HG03439 (cell line): ENCODE measurements at regions not wholly inside any gene's neighbourhood (a gene's known extent, or its start where the extent isn't known, plus 50 kb on each side); places are given as distances from the start of the nearest gene placed in this dataset.

Source experiments
- ATAC-seq: cut with Tn5 transposase; IDR thresholded peaks from one replicate; pipeline ENCODE4 v1.9.1; 2021; ENCODE audit warnings: mild to moderate bottlenecking, moderate library complexity; ENCODE audit not compliant: unreplicated experiment

- ATAC-seq: no peak
Observed at GRCh38 chr2:129740504-129740903, 239.0 kb upstream of the RAB6C start.

- ATAC-seq: no peak
Observed at GRCh38 chr2:129741165-129741564, 238.3 kb upstream of the RAB6C start.

- ATAC-seq: no peak
Observed at GRCh38 chr2:129741623-129742022, 237.8 kb upstream of the RAB6C start.

- ATAC-seq: no peak
Observed at GRCh38 chr2:129742415-129743180, 236.9 kb upstream of the RAB6C start.

- no peak for ATAC-seq
Observed at GRCh38 chr2:129744141-129744540, 235.3 kb upstream of the RAB6C start.

- ATAC-seq: no peak
Observed at GRCh38 chr2:129744649-129745048, 234.8 kb upstream of the RAB6C start.

GRCh38 chr2:129747500-129748125 is 231.9 kb upstream of the RAB6C start:
- no peak for ATAC-seq

- no peak for ATAC-seq
Observed at GRCh38 chr2:129748250-129748649, 231.2 kb upstream of the RAB6C start.

GRCh38 chr2:129748653-129749052 is 230.8 kb upstream of the RAB6C start:
- no peak for ATAC-seq

GRCh38 chr2:129751409-129751808 is 228.1 kb upstream of the RAB6C start:
- ATAC-seq: no peak

- no peak for ATAC-seq
Observed at GRCh38 chr2:129752176-129752575, 227.3 kb upstream of the RAB6C start.

- no peak for ATAC-seq
Observed at GRCh38 chr2:129752686-129753085, 226.8 kb upstream of the RAB6C start.

- ATAC-seq: no peak
Observed at GRCh38 chr2:129753261-129753660, 226.2 kb upstream of the RAB6C start.

GRCh38 chr2:129754421-129754820 is 225.0 kb upstream of the RAB6C start:
- ATAC-seq: no peak

GRCh38 chr2:129754831-129755230 is 224.6 kb upstream of the RAB6C start:
- ATAC-seq: no peak

- no peak for ATAC-seq
Observed at GRCh38 chr2:129755786-129756185, 223.7 kb upstream of the RAB6C start.

GRCh38 chr2:129756276-129756675 is 223.2 kb upstream of the RAB6C start:
- ATAC-seq: no peak

- ATAC-seq: no peak
Observed at GRCh38 chr2:129757366-129757914, 222.0 kb upstream of the RAB6C start.

- no peak for ATAC-seq
Observed at GRCh38 chr2:129757915-129758783, 221.3 kb upstream of the RAB6C start.

- ATAC-seq: no peak
Observed at GRCh38 chr2:129758784-129759471, 220.5 kb upstream of the RAB6C start.
